ENCODE measurements at regions not wholly inside any gene's neighbourhood (a gene's known extent, or its start where the extent isn't known, plus 50 kb on each side); places are given as distances from the start of the nearest gene placed in this dataset.

DNA sequence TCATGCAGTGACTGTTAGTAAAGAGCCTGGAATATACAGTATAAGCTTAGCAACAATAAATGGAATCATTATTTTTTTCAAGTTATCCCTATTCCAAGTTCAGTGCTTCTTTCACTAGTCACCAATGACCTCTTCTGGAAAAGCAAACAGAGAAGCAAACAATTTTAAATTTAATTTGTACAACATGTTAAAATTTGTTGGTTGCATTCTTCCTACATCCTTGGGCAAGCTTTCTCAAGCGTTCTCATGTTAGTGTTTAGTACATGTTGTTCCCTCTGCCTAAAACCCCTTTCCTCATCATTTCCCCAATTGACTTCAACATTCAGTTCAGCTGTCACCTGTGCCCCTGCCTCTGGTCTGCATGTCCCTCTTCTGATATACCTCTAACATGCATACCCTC lies 123.4 kb downstream of the SEC61B start:
- Histone ChIP-seq H3K27me3 (ENCODE audit: control insufficient read depth, insufficient read depth, low read length) (no peaks in the 10 kb centered on the region), H3K4me3 (ENCODE audit: low read length in 3 of 3) (no peak overlapping the region), H3K9me3 (ENCODE audit: control insufficient read depth in 2 of 3, insufficient read depth in 1 of 3, low read length in 3 of 3) (no peaks in the 10 kb centered on the region), H3K27ac (ENCODE audit: low read depth in 2 of 2, low read length in 2 of 2) (no peak overlapping the region), H3K36me3 (ENCODE audit: control insufficient read depth in 2 of 3, insufficient read depth in 3 of 3, low read length in 3 of 3) (no peaks in the 10 kb centered on the region), H3K9ac (ENCODE audit: low read length in 3 of 3) (no peak overlapping the region), H3K4me1 (ENCODE audit: control insufficient read depth in 2 of 3, insufficient read depth in 2 of 3, low read depth in 1 of 3, low read length in 3 of 3) (no peaks in the 10 kb centered on the region)
- DNase-seq (no peak), FAIRE-seq (no peak)
- TF ChIP-seq, protein P1, sequence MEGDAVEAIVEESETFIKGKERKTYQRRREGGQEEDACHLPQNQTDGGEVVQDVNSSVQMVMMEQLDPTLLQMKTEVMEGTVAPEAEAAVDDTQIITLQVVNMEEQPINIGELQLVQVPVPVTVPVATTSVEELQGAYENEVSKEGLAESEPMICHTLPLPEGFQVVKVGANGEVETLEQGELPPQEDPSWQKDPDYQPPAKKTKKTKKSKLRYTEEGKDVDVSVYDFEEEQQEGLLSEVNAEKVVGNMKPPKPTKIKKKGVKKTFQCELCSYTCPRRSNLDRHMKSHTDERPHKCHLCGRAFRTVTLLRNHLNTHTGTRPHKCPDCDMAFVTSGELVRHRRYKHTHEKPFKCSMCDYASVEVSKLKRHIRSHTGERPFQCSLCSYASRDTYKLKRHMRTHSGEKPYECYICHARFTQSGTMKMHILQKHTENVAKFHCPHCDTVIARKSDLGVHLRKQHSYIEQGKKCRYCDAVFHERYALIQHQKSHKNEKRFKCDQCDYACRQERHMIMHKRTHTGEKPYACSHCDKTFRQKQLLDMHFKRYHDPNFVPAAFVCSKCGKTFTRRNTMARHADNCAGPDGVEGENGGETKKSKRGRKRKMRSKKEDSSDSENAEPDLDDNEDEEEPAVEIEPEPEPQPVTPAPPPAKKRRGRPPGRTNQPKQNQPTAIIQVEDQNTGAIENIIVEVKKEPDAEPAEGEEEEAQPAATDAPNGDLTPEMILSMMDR (IDR thresholded peaks at IDR 0.05; ENCODE audit: borderline replicate concordance, extremely low read depth, insufficient read depth): no peak
- intact Hi-C loops (cut with DNase I): no loop called here

DNA sequence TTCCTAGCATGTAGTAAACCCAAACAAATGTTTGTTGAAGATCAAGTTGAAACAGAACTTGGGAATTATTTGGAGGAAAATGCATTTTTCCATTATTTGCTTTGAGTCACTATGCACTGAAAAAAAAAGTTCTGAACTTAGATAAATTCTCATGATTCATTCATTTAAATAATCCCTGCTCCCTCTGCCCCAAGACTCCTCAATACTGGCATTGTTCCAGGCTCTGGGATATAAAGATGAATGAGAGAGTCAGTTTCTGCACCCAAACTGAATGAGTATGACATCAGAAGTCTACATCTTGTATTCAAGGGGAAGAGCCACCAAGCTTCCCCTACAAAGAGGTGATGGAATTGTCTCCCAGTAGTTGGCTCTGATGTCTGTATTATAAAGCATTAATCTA lies 123.9 kb downstream of the SEC61B start:
- intact Hi-C loops (cut with DNase I): no loop called here
- FAIRE-seq (no peak), DNase-seq (no peak)
- TF ChIP-seq, protein P1 (IDR thresholded peaks at IDR 0.05; ENCODE audit: borderline replicate concordance, extremely low read depth, insufficient read depth): no peak
- no peaks in the 10 kb centered on the region for H3K27me3 ChIP-seq (ENCODE audit: control insufficient read depth, insufficient read depth, low read length)
- no peak overlapping the region for H3K27ac ChIP-seq (ENCODE audit: low read depth in 2 of 2, low read length in 2 of 2)
- H3K9me3 ChIP-seq (ENCODE audit: control insufficient read depth in 2 of 3, insufficient read depth in 1 of 3, low read length in 3 of 3): no peaks in the 10 kb centered on the region
- H3K4me3 ChIP-seq (ENCODE audit: low read length in 3 of 3): no peak overlapping the region
- H3K4me1 ChIP-seq (ENCODE audit: control insufficient read depth in 2 of 3, insufficient read depth in 2 of 3, low read depth in 1 of 3, low read length in 3 of 3): no peaks in the 10 kb centered on the region
- no peak overlapping the region for H3K9ac ChIP-seq (ENCODE audit: low read length in 3 of 3)
- no peaks in the 10 kb centered on the region for H3K36me3 ChIP-seq (ENCODE audit: control insufficient read depth in 2 of 3, insufficient read depth in 3 of 3, low read length in 3 of 3)

DNA sequence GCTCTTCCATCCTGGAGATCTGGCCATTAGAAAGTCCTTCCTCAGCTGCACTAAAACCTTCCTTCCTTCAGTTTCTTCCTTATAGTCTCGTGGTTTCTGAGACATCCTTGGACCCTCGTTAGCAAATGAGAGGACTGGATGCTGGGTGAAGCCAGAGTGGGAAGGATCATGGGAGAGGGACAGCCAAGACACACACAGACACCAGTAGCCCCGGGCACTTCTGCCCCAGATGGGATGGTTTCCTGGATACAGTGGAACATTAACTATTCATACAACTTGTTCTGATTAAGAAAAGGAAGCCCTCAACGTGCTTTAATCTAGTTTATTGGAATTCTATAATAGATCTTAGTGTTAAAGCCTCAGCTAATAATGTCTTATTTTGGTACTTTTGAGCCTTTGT lies 125.5 kb downstream of the SEC61B start:
- no peak for DNase-seq
- H3K27ac ChIP-seq (ENCODE audit: low read depth in 2 of 2, low read length in 2 of 2): no peak overlapping the region
- TF ChIP-seq, protein P1 (IDR thresholded peaks at IDR 0.05; ENCODE audit: borderline replicate concordance, extremely low read depth, insufficient read depth): no peak
- no peak for FAIRE-seq
- no peaks in the 10 kb centered on the region for H3K9me3 ChIP-seq (ENCODE audit: control insufficient read depth in 2 of 3, insufficient read depth in 1 of 3, low read length in 3 of 3)
- H3K4me3 ChIP-seq (ENCODE audit: low read length in 3 of 3): no peak overlapping the region
- no peaks in the 10 kb centered on the region for H3K36me3 ChIP-seq (ENCODE audit: control insufficient read depth in 2 of 3, insufficient read depth in 3 of 3, low read length in 3 of 3)
- no peak overlapping the region for H3K9ac ChIP-seq (ENCODE audit: low read length in 3 of 3)
- H3K27me3 ChIP-seq (ENCODE audit: control insufficient read depth, insufficient read depth, low read length): no peaks in the 10 kb centered on the region
- intact Hi-C loops (cut with DNase I): no loop called here
- no peaks in the 10 kb centered on the region for H3K4me1 ChIP-seq (ENCODE audit: control insufficient read depth in 2 of 3, insufficient read depth in 2 of 3, low read depth in 1 of 3, low read length in 3 of 3)

DNA sequence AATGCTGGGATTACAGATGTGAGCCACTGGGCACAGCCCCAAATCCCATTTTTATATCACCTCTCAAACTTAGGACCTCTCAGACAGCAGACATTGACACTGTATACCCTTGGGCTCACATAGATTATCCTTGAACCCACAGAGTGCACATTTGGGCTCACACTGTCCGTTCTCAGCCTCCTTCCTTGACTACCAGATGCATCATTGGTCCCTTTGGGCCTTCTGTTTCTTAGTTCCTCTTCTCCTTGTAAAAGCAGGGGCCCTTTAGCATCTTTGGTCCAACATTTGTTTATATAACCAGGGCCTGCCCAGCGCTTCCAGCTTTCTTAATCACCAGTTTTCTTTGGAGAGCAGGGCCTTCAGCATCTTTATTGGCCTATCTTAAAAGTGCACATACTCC lies 126.2 kb downstream of the SEC61B start:
- no peak overlapping the region for H3K4me3 ChIP-seq (ENCODE audit: low read length in 3 of 3)
- H3K9ac ChIP-seq (ENCODE audit: low read length in 3 of 3): no peak overlapping the region
- H3K4me1 ChIP-seq (ENCODE audit: control insufficient read depth in 2 of 3, insufficient read depth in 2 of 3, low read depth in 1 of 3, low read length in 3 of 3): no peaks in the 10 kb centered on the region
- FAIRE-seq: no peak
- H3K9me3 ChIP-seq (ENCODE audit: control insufficient read depth in 2 of 3, insufficient read depth in 1 of 3, low read length in 3 of 3): no peaks in the 10 kb centered on the region
- no peak overlapping the region for H3K27ac ChIP-seq (ENCODE audit: low read depth in 2 of 2, low read length in 2 of 2)
- H3K36me3 ChIP-seq (ENCODE audit: control insufficient read depth in 2 of 3, insufficient read depth in 3 of 3, low read length in 3 of 3): no peaks in the 10 kb centered on the region
- no peaks in the 10 kb centered on the region for H3K27me3 ChIP-seq (ENCODE audit: control insufficient read depth, insufficient read depth, low read length)
- no peak for DNase-seq
- intact Hi-C loops (cut with DNase I): no loop called here
- TF ChIP-seq, protein P1 (IDR thresholded peaks at IDR 0.05; ENCODE audit: borderline replicate concordance, extremely low read depth, insufficient read depth): no peak

Data from kidney (tissue), 13 donors.